Fibroblast of mammary gland (primary cell): ENCODE measurements at regions not wholly inside any gene's neighbourhood (a gene's known extent, or its start where the extent isn't known, plus 50 kb on each side); places are given as distances from the start of the nearest gene placed in this dataset.

Experiments
- DNase-seq: peaks from one replicate; pipeline ENCODE4 v3.0.0-alpha.2; 2010; ENCODE audit warnings: low read depth
- H3K4me3 ChIP-seq: 2 replicates; pipeline ENCODE4 v1.5.1; 2011; ENCODE audit warnings: low read depth, mild to moderate bottlenecking, low read length, moderate library complexity; ENCODE audit not compliant: control insufficient read depth
- TF ChIP-seq, protein P1 (sequence below): conservative IDR thresholded peaks from 2 replicates; pipeline ENCODE4 v1.5.1; 2011; ENCODE audit warnings: low read depth, low read length, inconsistent platforms; ENCODE audit not compliant: control insufficient read depth, insufficient read depth

DNA sequence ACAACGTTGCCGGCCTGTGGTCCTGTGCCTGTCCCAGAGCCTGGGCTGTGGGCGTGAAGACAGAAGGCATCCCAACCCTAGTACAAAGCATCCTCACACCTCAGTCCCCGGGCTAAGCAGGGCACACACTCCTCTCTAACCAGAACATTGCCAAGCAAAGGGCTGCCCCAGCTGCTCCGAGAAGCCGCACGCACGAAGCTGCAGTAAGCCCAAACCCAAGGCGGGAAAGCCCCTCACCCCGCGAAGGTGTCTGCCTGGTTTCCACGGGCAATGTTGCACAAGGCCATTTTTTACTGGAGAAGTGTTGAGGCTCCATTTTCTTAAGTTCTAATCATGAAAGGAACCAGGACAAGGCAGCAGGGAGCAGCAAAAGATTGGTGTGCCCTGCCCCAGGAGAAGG lies 519.0 kb downstream of the NPHP4 start:
- no peak overlapping the region for H3K4me3 ChIP-seq
- TF ChIP-seq, protein P1, sequence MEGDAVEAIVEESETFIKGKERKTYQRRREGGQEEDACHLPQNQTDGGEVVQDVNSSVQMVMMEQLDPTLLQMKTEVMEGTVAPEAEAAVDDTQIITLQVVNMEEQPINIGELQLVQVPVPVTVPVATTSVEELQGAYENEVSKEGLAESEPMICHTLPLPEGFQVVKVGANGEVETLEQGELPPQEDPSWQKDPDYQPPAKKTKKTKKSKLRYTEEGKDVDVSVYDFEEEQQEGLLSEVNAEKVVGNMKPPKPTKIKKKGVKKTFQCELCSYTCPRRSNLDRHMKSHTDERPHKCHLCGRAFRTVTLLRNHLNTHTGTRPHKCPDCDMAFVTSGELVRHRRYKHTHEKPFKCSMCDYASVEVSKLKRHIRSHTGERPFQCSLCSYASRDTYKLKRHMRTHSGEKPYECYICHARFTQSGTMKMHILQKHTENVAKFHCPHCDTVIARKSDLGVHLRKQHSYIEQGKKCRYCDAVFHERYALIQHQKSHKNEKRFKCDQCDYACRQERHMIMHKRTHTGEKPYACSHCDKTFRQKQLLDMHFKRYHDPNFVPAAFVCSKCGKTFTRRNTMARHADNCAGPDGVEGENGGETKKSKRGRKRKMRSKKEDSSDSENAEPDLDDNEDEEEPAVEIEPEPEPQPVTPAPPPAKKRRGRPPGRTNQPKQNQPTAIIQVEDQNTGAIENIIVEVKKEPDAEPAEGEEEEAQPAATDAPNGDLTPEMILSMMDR: no peak
- no peak for DNase-seq

DNA sequence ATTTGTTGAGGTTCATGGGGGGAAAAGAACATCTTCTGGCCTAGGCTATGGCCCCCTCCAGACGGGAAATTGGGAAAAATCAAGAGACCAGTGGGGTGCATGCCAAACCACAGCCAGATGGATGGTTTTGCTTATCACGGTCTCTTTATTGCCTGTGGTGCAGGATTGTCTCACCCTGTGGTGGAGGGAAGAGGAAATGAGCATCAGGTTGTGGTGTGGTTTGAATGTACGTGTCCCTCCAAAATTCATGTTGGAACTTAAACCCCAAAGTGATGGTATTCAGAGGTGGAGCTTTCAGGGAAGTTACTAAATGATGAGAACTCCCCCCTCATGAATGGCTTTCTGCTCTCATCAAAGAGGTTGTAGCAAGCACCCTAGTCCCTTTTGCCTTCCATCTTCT lies 525.7 kb downstream of the NPHP4 start:
- no peak for DNase-seq
- TF ChIP-seq, protein P1: no peak
- H3K4me3 ChIP-seq: no peak overlapping the region

DNA sequence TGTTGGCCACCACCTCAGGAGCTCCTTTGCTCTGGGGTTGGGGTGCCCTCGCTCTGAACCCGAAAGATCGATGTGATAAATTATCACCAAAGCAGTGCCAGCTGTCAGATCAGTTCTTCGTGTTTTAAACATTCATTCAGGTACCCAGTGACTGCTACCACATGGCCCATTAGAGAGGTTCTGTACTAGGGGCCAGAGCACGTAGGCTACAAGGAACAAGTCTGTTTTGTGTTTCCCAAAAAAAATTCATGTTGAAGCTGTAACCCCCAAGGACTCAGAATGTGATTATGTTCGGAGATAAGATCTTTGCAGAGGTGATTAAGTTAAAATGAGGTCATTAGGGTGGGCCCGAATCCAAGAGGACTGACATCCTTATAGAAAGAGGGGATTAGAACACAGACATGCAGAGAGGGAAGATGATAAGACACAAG lies 526.9 kb downstream of the NPHP4 start:
- no peak overlapping the region for H3K4me3 ChIP-seq
- no peak for DNase-seq

DNA sequence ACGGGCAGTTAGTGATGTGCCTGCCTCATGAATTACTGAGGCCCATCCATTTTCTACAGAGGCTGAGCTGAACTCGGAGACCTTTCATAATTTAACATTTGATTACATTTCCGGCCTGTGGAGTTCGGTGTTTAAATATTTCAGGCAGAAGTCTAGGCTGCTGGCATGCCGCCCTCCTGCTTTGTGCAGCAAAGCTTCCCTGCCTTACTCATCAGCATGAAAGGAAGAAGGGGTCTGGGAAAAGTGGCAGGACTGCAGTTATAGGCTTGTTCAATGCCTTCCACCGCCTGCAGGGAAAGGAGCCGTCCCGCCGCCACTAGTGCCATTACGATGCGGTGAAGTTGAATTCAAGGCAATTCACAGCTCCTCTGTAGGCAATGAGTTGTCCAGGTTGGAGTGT lies 527.9 kb downstream of the NPHP4 start:
- DNase-seq: no peak
- H3K4me3 ChIP-seq: no peak overlapping the region
- TF ChIP-seq, protein P1: no peak

More for the DNA sequence above, 526.9 kb downstream of the NPHP4 start:
- TF ChIP-seq, protein P1: no peak

DNA sequence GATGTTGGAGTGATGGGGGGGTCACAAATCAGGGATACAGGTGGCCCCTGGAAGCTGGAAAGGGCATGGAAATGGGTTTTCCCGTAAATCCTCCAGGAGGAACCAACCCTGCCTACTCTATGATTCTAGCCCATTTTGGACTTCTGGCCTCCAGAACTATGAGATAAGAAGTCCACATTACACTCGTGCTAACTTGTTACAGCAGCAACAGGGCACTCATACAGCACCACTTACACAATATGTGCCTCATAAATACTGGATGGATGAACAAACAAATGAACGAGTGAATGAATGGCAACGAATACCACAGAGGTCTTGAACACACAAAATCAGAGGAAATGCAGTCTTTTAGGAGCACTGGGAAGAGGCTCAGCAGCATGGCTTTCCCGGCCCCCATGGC lies 531.3 kb downstream of the NPHP4 start:
- TF ChIP-seq, protein P1: no peak

DNA sequence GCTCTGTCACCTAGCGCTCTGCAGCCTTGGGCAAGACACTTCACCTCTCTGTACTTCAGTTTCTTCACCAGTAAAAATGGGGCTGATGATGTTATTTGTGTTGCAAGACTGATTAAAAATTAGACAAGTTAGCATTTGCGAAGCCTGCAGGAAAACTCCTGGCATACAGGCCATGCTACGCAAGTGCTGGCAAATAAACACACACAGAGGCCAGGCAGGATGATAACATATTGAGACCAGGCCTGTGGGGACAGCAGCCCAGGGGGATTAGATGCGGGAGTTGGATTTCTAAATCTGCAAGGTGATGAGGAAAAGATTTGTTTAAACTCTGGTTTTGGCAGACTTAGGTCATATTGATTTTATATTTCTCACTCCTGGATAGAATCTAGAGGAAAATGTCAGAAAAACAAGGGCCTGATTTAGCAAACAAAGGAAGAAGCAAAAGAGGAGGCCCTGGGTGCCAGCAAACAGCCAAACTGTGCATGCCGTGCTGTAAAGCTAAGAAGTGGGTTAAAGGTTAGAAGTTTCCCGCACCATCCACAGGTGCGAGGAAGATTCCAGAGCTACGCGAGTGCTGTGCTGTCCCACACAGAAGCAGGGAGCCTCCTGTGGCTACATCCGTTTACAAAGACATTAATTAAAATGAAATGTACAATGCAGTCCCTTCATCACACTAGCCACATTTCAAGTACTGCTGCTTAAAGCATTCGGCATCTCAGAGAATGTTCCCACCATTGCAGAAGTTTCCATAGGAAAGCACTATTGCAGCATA lies 532.2 kb downstream of the NPHP4 start:
- no peak for DNase-seq
- TF ChIP-seq, protein P1: no peak
- H3K4me3 ChIP-seq: no peak overlapping the region

More for the DNA sequence above, 531.3 kb downstream of the NPHP4 start:
- H3K4me3 ChIP-seq: no peak overlapping the region
- DNase-seq: no peak
